HG02623 (cell line): ENCODE measurements at regions not wholly inside any gene's neighbourhood (a gene's known extent, or its start where the extent isn't known, plus 50 kb on each side); places are given as distances from the start of the nearest gene placed in this dataset.
"Not testable (repeated sequence)": the region's sequence is repeated elsewhere in the genome, so short reads cannot be mapped to it uniquely, and the experiment has no call there.

ENCODE experiments used
- ATAC-seq: cut with Tn5 transposase; IDR thresholded peaks from one replicate; pipeline ENCODE4 v1.9.1; 2021; ENCODE audit warnings: moderate library complexity; ENCODE audit not compliant: unreplicated experiment

DNA sequence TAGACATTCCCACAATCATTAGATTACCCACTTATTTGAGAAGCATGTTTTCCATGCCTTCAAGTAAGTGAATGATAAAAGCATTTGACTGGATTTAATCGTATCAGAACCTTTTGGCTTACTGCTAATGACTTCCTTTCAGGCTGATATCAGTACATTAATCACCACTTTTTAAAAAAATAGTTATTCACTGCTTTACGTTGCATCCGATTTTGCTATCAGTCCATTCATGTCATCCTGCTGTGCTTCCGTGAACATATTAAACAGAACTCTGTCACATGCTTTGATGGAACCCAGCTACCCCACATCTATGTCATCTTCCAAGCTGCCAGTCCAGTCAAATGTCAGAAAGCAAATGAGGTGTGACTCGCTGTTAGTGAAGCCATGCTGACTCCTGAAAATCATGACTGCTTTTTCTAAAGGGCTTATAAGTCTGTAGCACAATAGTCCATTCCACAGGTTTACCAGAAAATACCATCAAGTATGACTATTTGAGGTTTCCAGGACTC is 440.9 kb downstream of the IRS2 start:
- no peak for ATAC-seq

DNA sequence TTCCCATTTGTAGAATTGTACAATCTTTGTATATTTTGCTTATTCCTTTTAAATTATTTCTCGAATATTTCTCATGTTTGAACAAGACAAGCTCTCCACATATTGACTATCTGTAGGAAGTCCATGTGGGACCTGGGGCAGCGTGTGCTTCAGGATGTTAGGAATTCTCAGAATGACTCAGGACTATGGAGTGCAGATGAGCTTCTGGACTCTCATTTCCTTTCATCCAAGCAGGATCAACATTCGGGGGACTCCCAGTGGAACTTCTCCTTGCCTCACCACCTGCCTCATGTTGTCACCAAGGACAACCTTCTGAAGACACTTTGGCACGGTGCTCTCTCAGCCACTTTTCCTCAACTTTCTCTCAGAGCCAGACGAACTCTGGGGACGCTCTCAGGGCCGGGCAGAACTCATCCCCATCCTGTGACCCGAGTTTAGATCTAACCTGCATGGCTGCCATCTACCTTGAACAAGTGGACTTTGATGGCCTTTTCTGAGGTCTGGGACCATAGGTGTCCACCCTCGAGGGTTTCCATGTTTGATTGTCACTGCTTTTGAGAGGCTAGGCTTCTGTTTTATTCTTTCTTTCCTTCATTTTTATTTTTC is 441.7 kb downstream of the IRS2 start:
- ATAC-seq = no peak

GRCh38 chr13:109336730-109337129 is 449.7 kb downstream of the IRS2 start:
- ATAC-seq = no peak

DNA sequence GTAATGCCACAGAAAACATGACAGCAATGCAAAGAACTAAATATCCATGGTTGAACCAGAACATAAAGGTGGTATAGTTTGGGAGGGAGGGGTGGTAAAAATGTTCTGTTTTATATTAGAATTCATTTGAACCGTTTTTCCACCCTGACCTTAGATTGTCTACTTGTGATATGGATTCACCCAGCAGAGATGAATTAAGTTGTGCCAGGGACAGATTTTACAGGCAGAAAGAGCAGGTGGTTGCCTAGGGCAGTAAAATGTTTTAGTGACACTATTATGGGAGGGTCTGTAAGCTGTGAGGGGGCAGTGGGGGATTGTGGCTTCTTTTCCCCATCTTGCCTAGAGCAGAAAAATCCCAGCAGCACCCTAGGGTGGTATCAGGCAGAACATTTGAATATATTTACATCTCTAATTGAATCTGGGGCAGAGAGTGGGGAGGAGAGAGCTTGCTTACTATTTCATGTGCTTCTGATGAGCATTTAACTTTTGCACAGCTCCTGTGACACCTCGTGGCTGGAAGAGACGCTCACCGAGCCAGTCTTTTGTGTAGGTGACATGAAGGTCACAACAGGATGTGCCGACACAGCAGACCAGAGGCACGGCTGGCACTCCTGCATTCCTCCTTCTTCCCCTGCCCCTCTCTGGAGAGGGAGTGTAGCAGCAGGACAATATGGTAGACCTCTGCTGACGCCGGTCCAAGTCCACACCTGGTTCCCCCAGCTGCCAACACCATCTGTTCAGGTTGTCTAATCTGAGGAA is 452.3 kb downstream of the IRS2 start:
- ATAC-seq = no peak

DNA sequence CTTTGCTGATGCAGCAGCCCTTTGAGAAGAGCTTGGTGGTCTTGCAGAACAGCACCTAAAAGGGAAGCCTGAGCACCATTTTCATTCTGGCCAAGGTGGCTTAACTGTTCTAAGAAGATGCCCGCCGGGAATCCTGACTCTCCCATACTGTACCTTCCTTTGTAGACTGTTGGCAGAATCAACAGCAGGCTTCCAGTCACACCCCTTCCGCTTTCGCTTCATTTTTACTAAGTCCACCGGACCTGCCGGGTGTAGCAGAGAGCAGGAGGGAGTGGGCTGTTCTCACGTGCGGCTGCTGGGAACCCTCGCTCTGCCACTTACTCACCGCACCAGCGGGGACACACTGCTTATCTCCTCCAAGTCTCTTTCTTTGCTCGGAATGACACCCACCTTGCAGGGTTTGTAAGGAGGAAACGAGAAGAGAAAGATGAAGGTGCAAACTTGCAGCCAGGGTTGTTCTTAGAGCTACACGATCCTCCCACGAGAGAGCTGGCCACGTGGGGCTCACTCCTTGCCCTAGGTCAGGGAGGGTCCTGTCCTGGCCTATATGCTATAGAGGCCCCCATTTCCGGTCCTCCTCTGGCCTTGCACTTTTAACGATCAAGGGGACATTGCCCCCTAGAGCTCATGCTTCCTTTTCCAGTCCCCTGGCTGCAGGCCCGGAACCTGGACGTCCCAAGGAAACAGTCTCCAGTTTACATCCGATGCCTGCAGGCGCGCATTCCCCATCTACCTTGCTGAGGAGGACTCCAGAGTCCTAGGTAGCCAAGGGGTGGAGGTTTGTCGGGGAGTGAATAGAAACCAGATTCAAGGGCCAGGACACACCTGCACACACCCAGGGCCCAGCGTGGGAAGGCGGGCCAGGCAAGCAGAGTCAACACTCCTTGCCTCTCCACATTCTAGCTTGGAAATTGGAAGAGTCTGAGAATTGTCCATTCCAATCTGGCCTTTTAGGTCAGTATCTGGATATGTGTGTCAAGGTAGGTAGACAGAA is 453.6 kb downstream of the IRS2 start:
- ATAC-seq = no peak

DNA sequence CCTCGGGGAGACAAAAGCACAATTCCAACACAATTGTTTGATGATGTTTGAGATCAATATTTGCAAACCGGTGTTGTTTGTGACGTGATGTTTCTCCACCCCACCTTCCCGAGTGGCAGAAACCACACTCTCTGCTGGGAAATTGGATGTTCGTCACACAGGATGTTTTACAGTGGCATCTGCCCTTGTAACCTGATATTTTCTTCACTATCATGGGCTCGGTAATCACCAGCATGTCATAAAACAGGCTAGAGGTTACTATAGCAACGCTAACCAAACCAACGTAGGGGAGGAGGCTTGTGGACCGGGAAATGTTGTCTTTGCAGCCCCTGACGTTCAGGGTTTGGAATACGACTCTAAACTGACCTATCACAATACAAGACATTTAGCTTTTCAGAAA is 454.5 kb downstream of the IRS2 start:
- no peak for ATAC-seq

DNA sequence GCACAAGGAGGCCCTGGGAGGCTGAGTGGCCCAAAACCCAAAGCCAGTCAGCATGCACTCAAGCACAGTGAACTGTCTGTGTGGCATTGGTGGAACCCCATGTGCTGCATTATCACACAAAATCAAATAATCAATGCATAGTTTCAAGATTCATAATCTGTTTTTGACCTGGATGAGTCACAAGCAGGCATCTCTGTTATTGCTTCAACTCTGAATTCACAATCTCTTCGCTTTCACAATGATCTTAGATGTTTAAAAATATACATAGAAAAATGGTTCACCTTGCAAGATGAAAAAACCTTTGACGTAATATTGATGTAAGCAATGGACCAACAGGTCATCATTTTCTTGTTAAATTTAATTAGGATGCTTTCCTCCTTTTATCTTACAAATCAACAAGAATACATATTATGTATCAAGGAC is 455.4 kb downstream of the IRS2 start:
- no peak for ATAC-seq

- ATAC-seq = no peak
These were observed 456.3 kb downstream of the IRS2 start for GRCh38 chr13:109330123-109330522.

DNA sequence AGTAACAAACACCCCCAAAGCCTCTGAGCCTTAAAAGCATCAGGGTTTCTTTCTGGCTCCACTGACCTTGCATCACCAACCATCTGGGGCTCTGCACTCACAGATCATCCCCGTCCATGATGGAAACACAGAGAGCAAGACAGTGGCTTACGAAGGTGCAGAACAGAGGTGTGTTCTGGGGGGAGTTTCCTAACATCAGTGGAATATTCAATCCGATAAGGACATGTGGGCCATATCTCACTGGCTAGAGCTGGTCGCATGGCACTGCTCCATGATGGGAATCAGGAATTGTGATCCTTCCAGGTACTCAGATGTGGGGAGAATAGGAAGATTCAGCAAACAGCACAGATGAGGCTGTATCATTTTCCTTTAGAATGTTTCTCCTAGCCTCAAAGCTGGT is 457.2 kb downstream of the IRS2 start:
- no peak for ATAC-seq

GRCh38 chr13:109326601-109327000 is 459.8 kb downstream of the IRS2 start:
- ATAC-seq = no peak

DNA sequence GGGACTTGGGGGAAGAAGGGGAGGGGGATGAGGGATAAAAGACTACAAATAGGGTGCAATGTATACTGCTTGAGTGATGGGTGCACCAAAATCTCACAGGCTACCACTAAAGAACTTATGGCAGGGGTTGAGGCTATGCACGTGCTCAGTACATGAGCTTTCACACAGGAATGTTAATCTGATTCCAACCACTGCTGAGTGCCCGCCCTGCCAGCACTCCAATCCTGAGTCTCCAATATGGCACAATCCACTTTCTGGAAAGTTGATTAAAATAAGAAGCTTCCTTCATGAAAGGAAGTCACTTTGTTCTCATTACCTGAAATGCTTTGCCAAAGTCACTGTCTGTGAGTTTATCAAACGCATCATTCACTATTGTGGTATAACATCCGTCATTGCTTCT is 463.0 kb downstream of the IRS2 start:
- no peak for ATAC-seq

DNA sequence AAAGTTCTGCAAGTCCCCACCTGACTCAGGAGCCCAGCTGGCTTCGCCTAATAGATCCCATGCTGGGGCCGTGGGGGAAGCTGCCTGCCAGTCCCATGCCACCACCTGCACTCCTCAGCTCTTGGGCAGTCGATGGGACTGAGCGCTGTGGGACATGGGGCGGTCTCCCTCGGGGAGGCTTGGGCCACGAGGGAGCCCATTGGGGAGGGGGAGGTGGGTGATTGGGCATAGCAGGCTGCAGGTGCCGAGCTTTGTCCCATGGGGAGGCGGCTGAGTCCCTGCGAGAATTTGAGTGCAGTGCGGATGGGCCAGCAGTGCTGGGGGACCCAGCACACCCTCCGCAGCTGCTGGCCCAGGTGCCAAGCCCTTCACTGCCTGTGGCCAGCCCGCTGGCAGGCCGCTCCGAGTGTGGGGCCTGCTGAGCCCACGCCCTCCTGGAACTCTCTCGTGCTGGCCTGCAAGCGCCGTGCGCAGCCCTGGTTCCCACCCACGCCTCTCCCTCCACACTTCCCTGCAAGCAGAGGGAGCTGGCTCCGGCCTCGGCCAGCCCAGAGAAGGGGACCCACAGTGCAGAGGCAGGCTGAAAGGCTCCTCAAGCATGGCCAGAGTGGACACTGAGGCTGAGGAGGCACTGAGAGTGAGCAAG is 467.3 kb downstream of the IRS2 start:
- ATAC-seq = no peak

DNA sequence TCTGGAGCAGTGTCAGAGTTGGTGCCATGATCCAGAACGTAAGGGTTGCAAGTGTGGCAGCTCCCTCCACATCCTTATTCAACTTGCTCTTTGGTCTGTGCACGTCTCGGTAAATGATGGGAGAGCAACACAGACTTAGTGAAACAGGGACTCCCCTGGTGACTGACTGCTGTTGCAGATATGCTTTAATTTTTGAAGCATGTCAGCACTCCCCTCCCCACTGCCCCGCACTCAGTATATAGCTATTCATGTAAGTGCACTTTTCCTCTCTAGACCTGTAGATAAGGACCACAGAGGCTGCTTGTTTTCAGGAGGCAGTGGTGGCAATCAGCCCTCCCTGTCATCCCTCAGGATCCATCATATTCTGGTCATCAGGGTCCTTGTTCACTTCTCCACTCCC is 470.9 kb downstream of the IRS2 start:
- no peak for ATAC-seq

GRCh38 chr13:109314101-109314500 is 472.3 kb downstream of the IRS2 start:
- ATAC-seq = no peak

GRCh38 chr13:109312399-109312798 is 474.0 kb downstream of the IRS2 start:
- no peak for ATAC-seq

GRCh38 chr13:109311431-109311976 is 474.9 kb downstream of the IRS2 start:
- ATAC-seq = not testable (repeated sequence)

GRCh38 chr13:109309625-109310363 is 476.6 kb downstream of the IRS2 start:
- no peak for ATAC-seq

- no peak for ATAC-seq
These were observed 479.4 kb downstream of the IRS2 start for GRCh38 chr13:109307027-109307426.

- no peak for ATAC-seq
These were observed 484.7 kb downstream of the IRS2 start for GRCh38 chr13:109301726-109302125.

- no peak for ATAC-seq
These were observed 485.1 kb downstream of the IRS2 start for GRCh38 chr13:109301276-109301675.
